ENCODE measurements at regions not wholly inside any gene's neighbourhood (a gene's known extent, or its start where the extent isn't known, plus 50 kb on each side); places are given as distances from the start of the nearest gene placed in this dataset.
"Not testable (repeated sequence)": the region's sequence is repeated elsewhere in the genome, so short reads cannot be mapped to it uniquely, and the experiment has no call there.

DNA sequence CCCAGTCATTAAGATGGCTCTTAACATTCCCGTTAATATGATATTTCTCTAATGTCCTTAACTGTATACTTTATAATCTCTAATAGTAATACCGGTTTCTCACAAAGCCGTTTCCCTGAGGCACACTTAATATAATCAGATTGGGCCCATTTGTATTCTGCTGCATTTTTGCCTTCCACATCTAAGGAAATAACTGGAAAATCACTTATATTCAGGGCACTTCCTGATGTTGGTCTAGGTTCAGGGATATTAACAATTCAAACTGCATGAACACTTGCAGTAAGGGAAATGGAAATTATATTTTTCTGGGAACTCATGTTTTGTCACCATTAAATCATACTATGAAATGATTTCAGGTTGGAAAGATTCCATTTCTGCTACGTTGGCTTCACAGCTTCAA is 119.8 kb downstream of the TPR start:
- H3K27ac ChIP-seq = no peak overlapping the region
- no peak overlapping the region for H3K4me2 ChIP-seq
- no peak overlapping the region for H3K4me3 ChIP-seq (IDR thresholded peaks at IDR 0.05; ENCODE audit: insufficient read depth, low read depth, low read length)
- H3K4me1 ChIP-seq (ENCODE audit: low read depth, poor library complexity, severe bottlenecking) = no peaks in the 10 kb centered on the region
- no peak overlapping the region for H2AFZ ChIP-seq (ENCODE audit: low read depth)
- no peak overlapping the region for H3K9ac ChIP-seq
- TF ChIP-seq, protein P1, sequence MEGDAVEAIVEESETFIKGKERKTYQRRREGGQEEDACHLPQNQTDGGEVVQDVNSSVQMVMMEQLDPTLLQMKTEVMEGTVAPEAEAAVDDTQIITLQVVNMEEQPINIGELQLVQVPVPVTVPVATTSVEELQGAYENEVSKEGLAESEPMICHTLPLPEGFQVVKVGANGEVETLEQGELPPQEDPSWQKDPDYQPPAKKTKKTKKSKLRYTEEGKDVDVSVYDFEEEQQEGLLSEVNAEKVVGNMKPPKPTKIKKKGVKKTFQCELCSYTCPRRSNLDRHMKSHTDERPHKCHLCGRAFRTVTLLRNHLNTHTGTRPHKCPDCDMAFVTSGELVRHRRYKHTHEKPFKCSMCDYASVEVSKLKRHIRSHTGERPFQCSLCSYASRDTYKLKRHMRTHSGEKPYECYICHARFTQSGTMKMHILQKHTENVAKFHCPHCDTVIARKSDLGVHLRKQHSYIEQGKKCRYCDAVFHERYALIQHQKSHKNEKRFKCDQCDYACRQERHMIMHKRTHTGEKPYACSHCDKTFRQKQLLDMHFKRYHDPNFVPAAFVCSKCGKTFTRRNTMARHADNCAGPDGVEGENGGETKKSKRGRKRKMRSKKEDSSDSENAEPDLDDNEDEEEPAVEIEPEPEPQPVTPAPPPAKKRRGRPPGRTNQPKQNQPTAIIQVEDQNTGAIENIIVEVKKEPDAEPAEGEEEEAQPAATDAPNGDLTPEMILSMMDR (conservative IDR thresholded peaks at IDR 0.05; ENCODE audit: low read depth, low read length) = no peak
- no peaks in the 10 kb centered on the region for H3K79me2 ChIP-seq (ENCODE audit: insufficient read depth, low read depth)
- no peaks in the 10 kb centered on the region for H3K27me3 ChIP-seq (ENCODE audit: insufficient read depth, low read depth)
- H3K36me3 ChIP-seq (ENCODE audit: insufficient read depth) = no peaks in the 10 kb centered on the region
- no peaks in the 10 kb centered on the region for H4K20me1 ChIP-seq (ENCODE audit: insufficient read depth)

DNA sequence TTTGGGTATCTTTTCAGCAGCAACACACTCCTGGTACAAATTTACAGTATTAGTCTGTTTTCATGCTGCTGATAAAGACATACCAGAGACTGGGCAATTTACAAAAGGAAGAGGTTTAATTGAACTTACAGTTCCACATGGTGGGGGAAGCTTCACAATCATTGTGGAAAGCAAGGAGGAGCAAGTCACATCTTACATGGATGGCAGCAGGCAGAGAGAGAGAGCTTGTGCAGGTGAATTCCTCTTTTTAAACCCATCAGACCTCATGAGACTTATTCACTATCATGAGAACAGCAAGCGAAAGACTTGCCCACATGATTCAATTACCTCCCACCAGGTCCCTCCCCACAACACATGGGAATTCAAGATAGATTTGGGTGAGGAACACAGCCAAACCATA is 124.5 kb downstream of the TPR start:
- no peaks in the 10 kb centered on the region for H3K36me3 ChIP-seq (ENCODE audit: insufficient read depth)
- no peaks in the 10 kb centered on the region for H3K27me3 ChIP-seq (ENCODE audit: insufficient read depth, low read depth)
- TF ChIP-seq, protein P1 (conservative IDR thresholded peaks at IDR 0.05; ENCODE audit: low read depth, low read length) = no peak
- no peaks in the 10 kb centered on the region for H3K4me1 ChIP-seq (ENCODE audit: low read depth, poor library complexity, severe bottlenecking)
- no peak overlapping the region for H3K4me3 ChIP-seq (IDR thresholded peaks at IDR 0.05; ENCODE audit: insufficient read depth, low read depth, low read length)
- no peak overlapping the region for H3K4me2 ChIP-seq
- H4K20me1 ChIP-seq (ENCODE audit: insufficient read depth) = no peaks in the 10 kb centered on the region
- H3K79me2 ChIP-seq (ENCODE audit: insufficient read depth, low read depth) = no peaks in the 10 kb centered on the region
- no peak overlapping the region for H2AFZ ChIP-seq (ENCODE audit: low read depth)
- no peak overlapping the region for H3K9ac ChIP-seq
- H3K27ac ChIP-seq = no peak overlapping the region

DNA sequence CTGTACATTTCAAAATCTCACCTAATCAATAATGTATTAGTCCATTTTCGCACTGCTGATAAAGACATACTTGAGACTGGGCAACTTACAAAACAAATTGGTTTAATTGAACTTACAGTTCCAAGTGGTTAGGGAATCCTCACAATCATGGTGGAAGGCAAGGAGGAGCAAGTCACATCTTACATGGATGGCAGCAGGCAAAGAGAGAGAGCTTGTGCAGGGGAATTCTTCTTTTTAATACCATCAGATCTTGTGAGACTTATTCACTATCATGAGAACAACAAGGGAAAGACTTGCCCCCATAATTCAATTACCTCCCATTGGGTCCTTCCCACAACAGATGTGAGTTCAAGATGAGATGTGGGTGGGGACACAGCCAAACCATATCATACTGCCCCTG is 126.4 kb downstream of the TPR start:
- not testable (repeated sequence) for H3K79me2 ChIP-seq (ENCODE audit: insufficient read depth, low read depth); H2AFZ ChIP-seq (ENCODE audit: low read depth); H3K9ac ChIP-seq; H3K4me3 ChIP-seq (IDR thresholded peaks at IDR 0.05; ENCODE audit: insufficient read depth, low read depth, low read length); H3K4me1 ChIP-seq (ENCODE audit: low read depth, poor library complexity, severe bottlenecking); H3K4me2 ChIP-seq; H3K27me3 ChIP-seq (ENCODE audit: insufficient read depth, low read depth); H3K27ac ChIP-seq; H3K36me3 ChIP-seq (ENCODE audit: insufficient read depth); H4K20me1 ChIP-seq (ENCODE audit: insufficient read depth)

DNA sequence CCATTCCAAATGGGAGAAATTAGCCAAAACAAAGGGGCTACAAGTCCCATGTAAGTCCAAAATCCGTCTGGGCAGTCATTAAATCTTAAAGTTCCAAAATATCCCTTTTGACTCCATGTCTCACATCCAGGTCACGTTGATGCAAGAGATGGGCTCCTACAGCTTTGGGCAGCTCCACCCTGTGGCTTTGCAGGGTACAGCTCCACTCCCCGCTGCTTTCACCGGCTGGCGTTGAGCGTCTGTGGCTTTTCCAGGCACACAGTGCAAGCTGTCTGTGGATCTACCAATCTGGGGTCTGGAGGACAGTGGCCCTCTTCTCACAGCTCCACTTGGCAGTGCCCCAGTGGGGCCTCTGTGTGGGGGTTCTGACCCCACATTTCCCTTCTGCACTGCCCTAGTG is 130.2 kb downstream of the TPR start:
- no peak overlapping the region for H2AFZ ChIP-seq (ENCODE audit: low read depth)

More for the DNA sequence above, 130.2 kb downstream of the TPR start:
- TF ChIP-seq, protein P1 (conservative IDR thresholded peaks at IDR 0.05; ENCODE audit: low read depth, low read length) = peak; percentile 25; the same call in 1 of the 2 replicates
- Histone ChIP-seq H3K79me2 (ENCODE audit: insufficient read depth, low read depth) (no peaks in the 10 kb centered on the region), H3K4me1 (ENCODE audit: low read depth, poor library complexity, severe bottlenecking) (no peaks in the 10 kb centered on the region), H3K36me3 (ENCODE audit: insufficient read depth) (no peaks in the 10 kb centered on the region), H3K27ac (no peak overlapping the region), H3K4me3 (IDR thresholded peaks at IDR 0.05; ENCODE audit: insufficient read depth, low read depth, low read length) (no peak overlapping the region), H3K9ac (no peak overlapping the region), H3K27me3 (ENCODE audit: insufficient read depth, low read depth) (no peaks in the 10 kb centered on the region), H4K20me1 (ENCODE audit: insufficient read depth) (no peaks in the 10 kb centered on the region), H3K4me2 (no peak overlapping the region)

Data from KMS-11 (cell line).